ENCODE measurements at regions not wholly inside any gene's neighbourhood (a gene's known extent, or its start where the extent isn't known, plus 50 kb on each side); places are given as distances from the start of the nearest gene placed in this dataset.
"Not testable (repeated sequence)": the region's sequence is repeated elsewhere in the genome, so short reads cannot be mapped to it uniquely, and the experiment has no call there.

DNA sequence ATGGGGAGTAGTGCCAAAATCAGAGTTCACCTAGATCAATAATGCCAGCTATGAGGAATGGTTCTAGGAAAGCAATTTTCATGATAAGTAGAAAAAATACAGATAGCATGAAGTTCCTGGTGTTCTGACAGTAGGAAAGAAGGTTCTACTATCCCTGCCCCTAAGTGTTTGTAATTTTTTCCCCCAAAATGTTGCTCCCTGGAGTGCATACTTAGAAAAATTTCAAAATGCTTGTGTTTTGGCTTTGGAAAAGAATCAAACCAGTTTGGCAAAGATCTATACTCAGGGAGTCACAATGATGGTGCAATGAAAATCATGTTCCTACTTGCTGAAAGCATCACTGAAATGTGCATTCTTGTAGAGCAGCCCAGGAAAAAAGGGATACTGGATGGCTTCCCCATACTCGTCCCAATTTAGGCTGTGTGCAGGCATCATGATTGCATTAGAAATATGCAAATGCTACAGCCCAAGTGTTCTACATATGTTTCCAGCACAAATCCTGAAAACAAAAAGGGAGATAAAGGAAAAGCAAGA, 74.7 kb downstream of the LPAR4 start:
- H3K27me3 Mint-ChIP-seq = no peaks in the 10 kb centered on the region
- H3K27ac Mint-ChIP-seq = no peak overlapping the region
- no peaks in the 10 kb centered on the region for H3K36me3 Mint-ChIP-seq (ENCODE audit: low read depth)
- H3K4me1 Mint-ChIP-seq (ENCODE audit: low read depth) = no peaks in the 10 kb centered on the region
- intact Hi-C loops (cut with micrococcal nuclease) = no loop called here
- no peak overlapping the region for H3K4me3 Mint-ChIP-seq
- peaks cover 11% of the 10 kb centered on the region for H3K9me3 Mint-ChIP-seq

DNA sequence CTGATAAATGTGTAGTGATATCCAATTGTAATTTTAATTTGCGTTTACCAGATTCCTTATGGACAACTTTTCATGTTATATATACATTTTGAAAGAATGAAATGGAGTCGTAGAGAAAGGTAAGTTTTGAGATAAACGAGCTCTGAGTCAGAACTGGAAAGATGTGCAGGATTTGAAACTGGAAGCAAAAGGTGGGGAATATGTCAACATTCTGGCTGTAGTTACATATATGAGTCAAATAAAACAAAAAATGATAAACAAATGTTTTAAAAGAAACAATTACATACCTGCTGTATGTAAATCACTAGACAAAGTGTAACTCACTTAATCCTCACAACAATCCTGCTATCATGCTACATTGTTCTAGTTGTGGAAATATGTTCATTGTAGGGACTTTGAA, 84.0 kb downstream of the LPAR4 start:
- H3K27ac Mint-ChIP-seq = no peak overlapping the region
- H3K36me3 Mint-ChIP-seq (ENCODE audit: low read depth) = no peaks in the 10 kb centered on the region
- no peaks in the 10 kb centered on the region for H3K27me3 Mint-ChIP-seq
- no peak overlapping the region for H3K4me3 Mint-ChIP-seq
- intact Hi-C loops (cut with micrococcal nuclease) = no loop called here
- H3K4me1 Mint-ChIP-seq (ENCODE audit: low read depth) = no peaks in the 10 kb centered on the region
- no peaks in the 10 kb centered on the region for H3K9me3 Mint-ChIP-seq

DNA sequence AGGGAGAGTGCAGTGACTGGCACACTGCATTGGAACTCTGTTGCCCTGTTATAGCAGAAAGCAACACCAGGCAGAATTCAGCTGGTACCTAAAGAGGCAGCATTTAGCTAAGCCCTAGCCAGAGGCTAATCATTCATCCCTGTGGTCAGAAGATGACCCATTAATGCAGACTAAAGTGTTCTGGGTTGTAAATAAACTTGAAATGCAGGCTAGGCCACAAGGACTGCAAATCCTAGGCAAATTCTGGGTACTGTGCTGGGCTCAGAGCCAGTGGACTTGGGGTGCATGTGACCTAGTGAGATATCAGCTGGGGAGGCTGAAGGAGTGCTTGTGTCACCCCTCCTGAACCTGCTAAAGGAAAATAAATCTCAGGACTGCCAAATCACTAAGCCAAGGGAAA, 91.2 kb downstream of the LPAR4 start:
- no peaks in the 10 kb centered on the region for H3K4me1 Mint-ChIP-seq (ENCODE audit: low read depth)
- no peak overlapping the region for H3K27ac Mint-ChIP-seq
- intact Hi-C loops (cut with micrococcal nuclease) = no loop called here
- no peaks in the 10 kb centered on the region for H3K36me3 Mint-ChIP-seq (ENCODE audit: low read depth)
- no peak overlapping the region for H3K4me3 Mint-ChIP-seq
- no peaks in the 10 kb centered on the region for H3K9me3 Mint-ChIP-seq
- H3K27me3 Mint-ChIP-seq = no peaks in the 10 kb centered on the region

DNA sequence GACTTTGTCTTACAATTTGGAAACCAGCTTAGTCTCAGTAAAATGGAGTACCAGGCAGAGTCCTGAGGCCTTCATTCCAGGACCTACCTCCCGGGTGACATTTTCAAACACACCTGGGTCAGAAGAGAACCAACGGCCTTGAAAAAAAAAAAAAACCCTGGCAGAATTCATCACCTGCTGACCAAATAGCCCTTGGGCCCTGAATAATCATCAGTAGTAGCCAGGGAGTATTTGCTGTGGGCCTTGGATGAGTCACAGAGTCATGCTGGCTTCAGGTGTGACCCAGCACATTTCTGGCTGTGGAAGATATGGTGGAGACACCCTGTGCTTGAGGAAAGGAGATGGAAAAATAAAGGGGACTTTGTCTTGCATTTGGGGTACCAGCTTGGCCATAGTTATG, 92.2 kb downstream of the LPAR4 start:
- no peaks in the 10 kb centered on the region for H3K4me1 Mint-ChIP-seq (ENCODE audit: low read depth)
- intact Hi-C loops (cut with micrococcal nuclease) = no loop called here
- no peaks in the 10 kb centered on the region for H3K27me3 Mint-ChIP-seq
- no peak overlapping the region for H3K4me3 Mint-ChIP-seq
- H3K27ac Mint-ChIP-seq = no peak overlapping the region
- H3K9me3 Mint-ChIP-seq = no peaks in the 10 kb centered on the region
- no peaks in the 10 kb centered on the region for H3K36me3 Mint-ChIP-seq (ENCODE audit: low read depth)

DNA sequence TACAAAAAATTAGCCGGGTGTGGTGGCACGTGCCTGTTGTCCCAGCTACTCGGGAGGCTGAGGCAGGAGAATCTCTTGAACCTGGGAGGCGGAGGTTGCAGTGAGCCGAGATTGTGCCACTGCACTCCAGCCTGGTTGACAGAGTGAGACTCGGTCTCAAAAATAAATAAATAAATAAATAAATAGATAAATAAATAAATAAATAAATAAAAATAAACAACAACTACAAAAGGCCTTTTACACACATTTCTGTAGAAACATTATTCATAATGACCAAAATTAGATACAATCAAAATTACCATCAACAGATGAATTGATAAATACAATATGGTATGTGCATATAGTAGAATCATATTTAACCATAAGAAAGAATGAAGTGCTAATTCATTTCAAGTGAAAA, 96.7 kb downstream of the LPAR4 start:
- H3K4me1 Mint-ChIP-seq (ENCODE audit: low read depth); H3K36me3 Mint-ChIP-seq (ENCODE audit: low read depth); H3K4me3 Mint-ChIP-seq; intact Hi-C loops (cut with micrococcal nuclease); H3K27me3 Mint-ChIP-seq; H3K27ac Mint-ChIP-seq; H3K9me3 Mint-ChIP-seq: not testable (repeated sequence)

DNA sequence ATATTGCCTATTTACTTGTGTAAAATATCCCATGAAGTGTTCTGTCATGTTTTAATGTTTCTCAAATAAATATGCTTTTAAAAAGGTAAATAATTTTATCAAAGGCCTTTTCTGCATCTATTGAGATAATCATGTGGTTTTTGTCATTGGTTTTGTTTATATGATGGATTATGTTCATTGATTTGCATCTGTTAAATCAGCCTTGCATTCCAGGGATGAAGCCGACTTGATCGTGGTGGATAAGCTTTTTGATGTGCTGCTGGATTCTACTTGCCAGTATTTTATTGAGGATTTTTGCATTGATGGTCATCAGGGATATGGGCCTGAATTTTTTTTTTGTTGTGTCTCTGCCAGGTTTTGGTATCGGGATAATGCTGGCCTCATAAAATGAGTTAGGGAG, 63.9 kb upstream of the P2RY10 start:
- peaks cover 16% of the 10 kb centered on the region for H3K9me3 Mint-ChIP-seq
- H3K4me3 Mint-ChIP-seq; H3K27ac Mint-ChIP-seq; H3K27me3 Mint-ChIP-seq; H3K4me1 Mint-ChIP-seq (ENCODE audit: low read depth); H3K36me3 Mint-ChIP-seq (ENCODE audit: low read depth): not testable (repeated sequence)
- intact Hi-C loops (cut with micrococcal nuclease) = loop anchor here (10.0 kb wide), 1 partner anchor 326 kb away; no protein-coding TSS in a partner anchor

DNA sequence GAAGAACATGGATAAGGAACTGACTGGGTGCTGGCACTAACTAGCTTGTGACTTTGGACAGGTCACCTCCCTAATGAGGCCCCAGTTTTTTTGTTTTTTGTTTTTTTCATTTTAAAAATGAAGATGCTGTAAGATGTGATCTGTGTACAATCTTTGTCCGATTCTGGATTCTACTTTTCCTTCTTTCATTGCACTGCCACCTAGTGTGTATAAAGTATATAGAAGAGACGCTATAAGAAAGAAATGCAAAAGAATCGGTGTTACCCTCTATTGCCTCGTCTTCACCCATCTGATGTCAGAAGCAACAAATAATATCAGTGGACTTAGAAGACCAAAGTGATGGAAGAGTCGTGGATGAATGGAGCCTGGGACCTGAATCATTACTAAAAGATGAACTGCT, 58.6 kb upstream of the P2RY10 start:
- Mint-ChIP-seq H3K27me3 (no peaks in the 10 kb centered on the region), H3K27ac (no peak overlapping the region), H3K36me3 (ENCODE audit: low read depth) (no peaks in the 10 kb centered on the region), H3K4me1 (ENCODE audit: low read depth) (peaks cover 7% of the 10 kb centered on the region), H3K4me3 (no peak overlapping the region), H3K9me3 (no peaks in the 10 kb centered on the region)
- intact Hi-C loops (cut with micrococcal nuclease) = loop anchor here (10.0 kb wide), 1 partner anchor 332 kb away; no protein-coding TSS in a partner anchor
